Mesenchymal stem cell (in vitro differentiated cells and primary cell): ENCODE measurements at regions not wholly inside any gene's neighbourhood (a gene's known extent, or its start where the extent isn't known, plus 50 kb on each side); places are given as distances from the start of the nearest gene placed in this dataset.

Experiments used
- DNase-seq: peaks from one replicate; pipeline ENCODE4 v3.0.0-alpha.2; 2013
- H2AFZ ChIP-seq: one replicate; pipeline ENCODE4 v1.6.1; 2013; ENCODE audit warnings: low read depth, mild to moderate bottlenecking, control low read depth, inconsistent platforms, low read length, moderate library complexity
- H2AK5ac ChIP-seq: 2 replicates; pipeline ENCODE4 v1.6.1; 2013; ENCODE audit warnings: low read length, moderate library complexity, mild to moderate bottlenecking, inconsistent platforms; ENCODE audit not compliant: severe bottlenecking
- H2BK120ac ChIP-seq: one replicate; pipeline ENCODE4 v1.6.1; 2013; ENCODE audit warnings: low read depth, mild to moderate bottlenecking, inconsistent platforms, low read length, moderate library complexity
- H2BK12ac ChIP-seq, 2 experiments: one replicate each; pipeline ENCODE4 v1.6.1; 2013; ENCODE audit warnings: inconsistent platforms in 2 of 2, low read length in 2 of 2, mild to moderate bottlenecking in 2 of 2, moderate library complexity in 2 of 2, control low read depth in 1 of 2
- H2BK15ac ChIP-seq: one replicate; pipeline ENCODE4 v1.6.1; 2013; ENCODE audit warnings: mild to moderate bottlenecking, low read depth, inconsistent platforms; ENCODE audit not compliant: poor library complexity, severe bottlenecking
- H2BK5ac ChIP-seq: 2 replicates; pipeline ENCODE4 v1.6.1; 2013; ENCODE audit warnings: low read depth, mild to moderate bottlenecking, low read length, control low read depth, inconsistent platforms; ENCODE audit not compliant: poor library complexity, severe bottlenecking
- H3K14ac ChIP-seq, 2 experiments: one replicate each; pipeline ENCODE4 v1.6.1; 2013; ENCODE audit warnings: inconsistent platforms in 2 of 2, low read length in 2 of 2, control low read depth in 1 of 2, mild to moderate bottlenecking in 1 of 2, moderate library complexity in 1 of 2
- H3K18ac ChIP-seq, 2 experiments: one replicate each; pipeline ENCODE4 v1.6.1; 2013; ENCODE audit warnings: inconsistent platforms in 2 of 2, low read length in 2 of 2, control low read depth in 1 of 2, low read depth in 1 of 2, mild to moderate bottlenecking in 1 of 2
- H3K23ac ChIP-seq, 2 experiments: one replicate each; pipeline ENCODE4 v1.6.1; 2013; ENCODE audit warnings: inconsistent platforms in 2 of 2, low read length in 2 of 2, mild to moderate bottlenecking in 2 of 2, moderate library complexity in 2 of 2, control low read depth in 1 of 2
- H3K27ac ChIP-seq: 2 replicates; pipeline ENCODE4 v1.5.1; 2013; ENCODE audit warnings: mild to moderate bottlenecking, moderate library complexity, low read length, control low read depth, inconsistent platforms; ENCODE audit not compliant: poor library complexity, severe bottlenecking
- H3K27me3 ChIP-seq, 2 experiments: 2 replicates each; pipeline versions ENCODE4 v1.6.1 to v1.7.0; 2013; ENCODE audit warnings: low read length in 2 of 2, mild to moderate bottlenecking in 2 of 2, moderate library complexity in 2 of 2, control low read depth in 1 of 2, inconsistent platforms in 1 of 2; ENCODE audit not compliant: control insufficient read depth in 1 of 2, insufficient read depth in 1 of 2
- H3K36me3 ChIP-seq, 2 experiments: 2 replicates each; pipeline versions ENCODE4 v1.6.1 to v1.7.0; 2013; ENCODE audit warnings: low read length in 2 of 2, control low read depth in 1 of 2, inconsistent platforms in 1 of 2, low read depth in 1 of 2, mild to moderate bottlenecking in 1 of 2; ENCODE audit not compliant: insufficient read depth in 2 of 2, control insufficient read depth in 1 of 2
- H3K4ac ChIP-seq, 2 experiments: one replicate each; pipeline ENCODE4 v1.6.1; 2013; ENCODE audit warnings: inconsistent platforms in 2 of 2, low read length in 2 of 2, mild to moderate bottlenecking in 2 of 2, moderate library complexity in 2 of 2, control low read depth in 1 of 2, low read depth in 1 of 2
- H3K4me1 ChIP-seq: 2 replicates; pipeline ENCODE4 v1.6.1; 2013; ENCODE audit warnings: low read depth, low read length, control low read depth; ENCODE audit not compliant: control insufficient read depth, insufficient read depth
- H3K4me2 ChIP-seq: 2 replicates; pipeline ENCODE4 v1.6.1; 2013; ENCODE audit warnings: low read length, mild to moderate bottlenecking, inconsistent platforms; ENCODE audit not compliant: poor library complexity, severe bottlenecking
- H3K4me3 ChIP-seq, 2 experiments: 2 replicates each; pipeline versions ENCODE4 v1.5.1 to v1.7.0; 2013; ENCODE audit warnings: low read length in 2 of 2, mild to moderate bottlenecking in 2 of 2, control low read depth in 1 of 2, low read depth in 1 of 2; ENCODE audit not compliant: insufficient read depth in 1 of 2
- H3K79me1 ChIP-seq: replicated peaks from 2 replicates; pipeline ENCODE4 v1.6.1; 2013; ENCODE audit warnings: mild to moderate bottlenecking, control low read depth, low read length, inconsistent platforms; ENCODE audit not compliant: poor library complexity, severe bottlenecking
- H3K9ac ChIP-seq: 2 replicates; pipeline ENCODE4 v1.7.0; 2013; ENCODE audit warnings: mild to moderate bottlenecking, low read length, moderate library complexity
- H3K9me3 ChIP-seq: 2 replicates; pipeline ENCODE4 v1.7.0; 2013; ENCODE audit warnings: mild to moderate bottlenecking, low read length; ENCODE audit not compliant: control insufficient read depth
- H4K8ac ChIP-seq: one replicate; pipeline ENCODE4 v1.6.1; 2013; ENCODE audit warnings: inconsistent platforms, mild to moderate bottlenecking, low read length, moderate library complexity
- H4K91ac ChIP-seq: one replicate; pipeline ENCODE4 v1.6.1; 2013; ENCODE audit warnings: mild to moderate bottlenecking, low read length, inconsistent platforms
- WGBS: methylation state at CpG from one replicate; pipeline ENCODE4 v1.1.7; 2013; ENCODE audit warnings: mixed read lengths; 5-methylcytosine and 5-hydroxymethylcytosine counted together

DNA sequence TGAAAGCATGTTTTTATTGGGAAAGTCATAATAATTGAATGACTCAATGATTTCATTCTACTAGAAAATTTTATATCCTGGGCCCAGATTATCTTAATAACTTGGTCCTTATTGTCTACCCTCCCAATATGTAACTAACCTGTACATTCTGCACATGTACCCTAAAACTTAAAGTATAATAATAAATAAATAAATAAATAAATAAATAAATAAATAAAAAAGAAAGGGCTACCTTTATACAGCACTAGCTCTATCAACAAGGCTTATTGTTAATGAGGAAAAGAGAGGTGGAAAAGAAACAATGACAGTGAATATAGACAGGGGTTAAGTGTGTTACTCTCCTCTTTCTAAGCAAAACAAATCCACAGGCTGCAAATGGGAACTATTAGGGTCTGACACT lies 83.6 kb downstream of the GRIN2B start:
- Histone ChIP-seq H2BK5ac (no peak overlapping the region), H3K36me3 (no peaks in the 10 kb centered on the region)

DNA sequence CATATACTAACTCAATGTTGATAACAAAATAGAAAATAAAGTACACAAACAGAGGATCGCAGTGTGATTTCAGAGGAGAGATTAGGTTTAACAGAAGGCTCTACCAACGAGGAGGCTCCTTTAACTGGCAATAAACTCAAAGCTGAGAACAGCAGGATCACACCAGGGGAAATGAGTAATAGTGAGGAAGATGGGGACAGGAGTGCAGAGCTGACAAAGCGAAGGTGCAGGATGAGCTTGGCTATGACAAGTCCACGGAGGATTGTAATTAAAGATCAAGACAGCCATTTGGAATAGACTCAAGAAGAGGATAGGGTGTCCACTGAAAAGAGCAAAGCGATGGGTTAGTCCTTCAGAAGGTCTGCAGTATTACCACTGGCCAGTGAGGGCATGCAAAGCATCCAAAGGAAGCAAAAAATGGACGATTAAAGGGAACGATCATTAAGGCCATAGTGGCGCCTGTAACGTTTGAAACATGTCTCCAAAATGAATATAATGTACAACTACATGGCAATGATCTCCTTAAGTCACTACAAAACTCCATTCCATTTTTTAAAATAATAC lies 85.3 kb downstream of the GRIN2B start:
- Histone ChIP-seq H3K27ac (no peak overlapping the region), H3K4me3 (no peak overlapping the region), H3K23ac (no peak overlapping the region), H3K36me3 (no peaks in the 10 kb centered on the region), H2BK5ac (no peak overlapping the region), H3K18ac (no peak overlapping the region), H2AFZ (no peak overlapping the region), H3K14ac (no peak overlapping the region), H3K9ac (no peak overlapping the region), H2BK120ac (no peak overlapping the region), H3K9me3 (no peaks in the 10 kb centered on the region), H2AK5ac (no peak overlapping the region), H3K79me1 (no peaks in the 10 kb centered on the region), H3K4me2 (no peak overlapping the region), H3K4me1 (no peaks in the 10 kb centered on the region), H2BK15ac (no peak overlapping the region), H3K27me3 (no peaks in the 10 kb centered on the region), H2BK12ac (no peak overlapping the region), H4K8ac (no peak overlapping the region), H4K91ac (no peak overlapping the region), H3K4ac (no peak overlapping the region)
- 71% methylated on average over 9 of the region's 9 CpGs for WGBS
- DNase-seq, result no peak

More for the DNA sequence above, 83.6 kb downstream of the GRIN2B start:
- no peaks in the 10 kb centered on the region for H3K79me1 ChIP-seq
- H3K18ac ChIP-seq, result no peak overlapping the region
- no peak overlapping the region for H3K4me3 ChIP-seq
- no peak overlapping the region for H2BK15ac ChIP-seq
- no peak overlapping the region for H3K23ac ChIP-seq
- DNase-seq, result no peak
- no peak overlapping the region for H2AK5ac ChIP-seq
- H3K4me2 ChIP-seq, result no peak overlapping the region
- no peak overlapping the region for H4K91ac ChIP-seq
- H3K27ac ChIP-seq, result no peak overlapping the region
- no peak overlapping the region for H2BK12ac ChIP-seq
- H3K27me3 ChIP-seq, result no peaks in the 10 kb centered on the region
- no peak overlapping the region for H3K14ac ChIP-seq
- H3K4me1 ChIP-seq, result no peaks in the 10 kb centered on the region
- H3K9me3 ChIP-seq, result no peaks in the 10 kb centered on the region
- H2BK120ac ChIP-seq, result no peak overlapping the region
- no peak overlapping the region for H4K8ac ChIP-seq
- no peak overlapping the region for H3K4ac ChIP-seq
- no peak overlapping the region for H2AFZ ChIP-seq
- H3K9ac ChIP-seq, result no peak overlapping the region

DNA sequence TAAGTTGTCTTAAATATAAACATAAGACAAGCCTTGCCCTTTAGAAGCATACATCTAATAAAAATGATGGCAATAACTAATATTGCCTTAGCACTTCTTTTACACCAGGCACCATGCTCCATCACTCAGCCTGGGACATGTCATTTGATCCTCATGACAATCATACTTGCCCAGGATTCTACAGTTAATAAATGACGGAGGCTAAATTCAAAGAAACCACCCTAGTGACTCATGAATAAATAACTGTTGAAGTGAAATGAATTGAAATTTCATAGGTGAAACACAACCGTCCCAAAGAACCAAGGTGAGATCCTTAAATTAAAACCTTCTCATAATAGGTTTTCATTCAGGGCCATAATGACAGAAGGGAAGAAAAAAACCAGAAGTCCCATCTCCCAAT lies 89.5 kb downstream of the GRIN2B start:
- H2BK5ac ChIP-seq, result no peak overlapping the region
- no peaks in the 10 kb centered on the region for H3K4me1 ChIP-seq
- H3K79me1 ChIP-seq, result no peaks in the 10 kb centered on the region
- no peak overlapping the region for H3K27ac ChIP-seq
- no peak overlapping the region for H3K23ac ChIP-seq
- DNase-seq, result no peak
- no peaks in the 10 kb centered on the region for H3K36me3 ChIP-seq
- H2AFZ ChIP-seq, result no peak overlapping the region
- no peak overlapping the region for H3K18ac ChIP-seq
- no peak overlapping the region for H3K14ac ChIP-seq
- no peak overlapping the region for H2AK5ac ChIP-seq
- no peak overlapping the region for H4K8ac ChIP-seq
- H4K91ac ChIP-seq, result no peak overlapping the region
- WGBS, result no CpG with 5 or more reads among the region's 2 CpGs
- H3K27me3 ChIP-seq, result no peaks in the 10 kb centered on the region
- H2BK12ac ChIP-seq, result no peak overlapping the region
- no peak overlapping the region for H2BK120ac ChIP-seq
- no peak overlapping the region for H3K4ac ChIP-seq
- no peak overlapping the region for H2BK15ac ChIP-seq
- no peak overlapping the region for H3K4me3 ChIP-seq
- H3K9me3 ChIP-seq, result no peaks in the 10 kb centered on the region
- no peak overlapping the region for H3K4me2 ChIP-seq
- no peak overlapping the region for H3K9ac ChIP-seq

DNA sequence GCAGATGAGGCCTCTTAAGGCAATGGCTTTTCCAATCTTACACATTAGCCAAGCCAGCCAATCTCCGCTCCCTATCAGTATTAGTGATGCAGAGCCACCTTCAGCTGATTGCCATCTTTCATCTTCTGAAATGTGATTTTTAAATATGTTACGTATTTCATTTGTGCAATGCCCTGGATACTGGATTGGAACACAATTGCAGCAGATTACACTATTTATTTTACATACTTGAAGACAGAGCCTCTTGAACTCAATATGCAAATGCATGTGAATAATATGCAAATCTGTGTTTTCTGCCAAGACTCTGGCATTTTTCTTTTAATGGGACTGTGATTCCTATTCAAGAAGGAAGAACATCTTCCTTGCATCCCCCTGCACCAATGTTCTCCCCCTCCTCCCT lies 90.5 kb downstream of the GRIN2B start:
- Histone ChIP-seq H3K4ac (no peak overlapping the region), H3K4me1 (no peaks in the 10 kb centered on the region), H3K27ac (no peak overlapping the region), H3K9me3 (no peaks in the 10 kb centered on the region), H2AK5ac (no peak overlapping the region), H3K18ac (no peak overlapping the region), H3K36me3 (no peaks in the 10 kb centered on the region), H3K79me1 (no peaks in the 10 kb centered on the region), H3K27me3 (no peaks in the 10 kb centered on the region), H2BK5ac (no peak overlapping the region), H4K8ac (no peak overlapping the region), H2BK120ac (no peak overlapping the region), H3K23ac (no peak overlapping the region), H2AFZ (no peak overlapping the region), H2BK15ac (no peak overlapping the region), H3K14ac (no peak overlapping the region), H4K91ac (no peak overlapping the region), H3K9ac (no peak overlapping the region), H3K4me3 (no peak overlapping the region), H2BK12ac (no peak overlapping the region), H3K4me2 (no peak overlapping the region)
- DNase-seq, result no peak
- WGBS, result no CpG with 5 or more reads among the region's 2 CpGs
